Neuronal stem cell (in vitro differentiated cells): ENCODE measurements at regions not wholly inside any gene's neighbourhood (a gene's known extent, or its start where the extent isn't known, plus 50 kb on each side); places are given as distances from the start of the nearest gene placed in this dataset.

Experiments used
- DNase-seq: peaks from one replicate; pipeline ENCODE4 v3.0.0-alpha.2; 2013; ENCODE audit warnings: low spot score
- H2AFZ ChIP-seq: one replicate; pipeline ENCODE4 v1.6.1; 2013; ENCODE audit warnings: mild to moderate bottlenecking, low read length, inconsistent platforms
- H2AK5ac ChIP-seq: 2 replicates; pipeline ENCODE4 v1.6.1; 2013; ENCODE audit warnings: low read depth, mild to moderate bottlenecking, inconsistent platforms, low read length, moderate library complexity, mixed read lengths
- H2BK120ac ChIP-seq: 2 replicates; pipeline ENCODE4 v1.6.1; 2013; ENCODE audit warnings: low read depth, mild to moderate bottlenecking, inconsistent platforms, low read length, moderate library complexity, mixed read lengths
- H2BK12ac ChIP-seq: one replicate; pipeline ENCODE4 v1.6.1; 2013; ENCODE audit warnings: low read length, inconsistent platforms
- H2BK15ac ChIP-seq: 2 replicates; pipeline ENCODE4 v1.6.1; 2013; ENCODE audit warnings: mild to moderate bottlenecking, low read length, inconsistent platforms, mixed read lengths
- H2BK5ac ChIP-seq: one replicate; pipeline ENCODE4 v1.6.1; 2013; ENCODE audit warnings: inconsistent platforms, mild to moderate bottlenecking, low read length, moderate library complexity
- H3K14ac ChIP-seq: one replicate; pipeline ENCODE4 v1.6.1; 2013; ENCODE audit warnings: low read length, inconsistent platforms
- H3K18ac ChIP-seq: 2 replicates; pipeline ENCODE4 v1.6.1; 2013; ENCODE audit warnings: low read length, inconsistent platforms
- H3K23ac ChIP-seq: 2 replicates; pipeline ENCODE4 v1.6.1; 2013; ENCODE audit warnings: low read depth, mild to moderate bottlenecking, mixed read lengths, low read length, inconsistent platforms; ENCODE audit not compliant: poor library complexity
- H3K27ac ChIP-seq: replicated peaks from 3 replicates; pipeline ENCODE4 v1.5.1; 2013; ENCODE audit warnings: low read length, inconsistent platforms
- H3K27me3 ChIP-seq, 3 experiments: 2 replicates each; pipeline ENCODE4 v1.6.1; 2013; ENCODE audit warnings: low read length in 3 of 3, mild to moderate bottlenecking in 2 of 3, inconsistent platforms in 1 of 3, low read depth in 1 of 3, mixed read lengths in 1 of 3, moderate library complexity in 1 of 3; ENCODE audit not compliant: control insufficient read depth in 3 of 3, insufficient read depth in 3 of 3
- H3K36me3 ChIP-seq, 2 donors: replicated peaks in 1 of 2; 2 replicates each; pipeline ENCODE4 v1.6.1; 2013; ENCODE audit warnings: low read length in 2 of 2; ENCODE audit not compliant: control insufficient read depth in 2 of 2, insufficient read depth in 2 of 2
- H3K4ac ChIP-seq: 2 replicates; pipeline ENCODE4 v1.6.1; 2013; ENCODE audit warnings: inconsistent platforms, mild to moderate bottlenecking, low read length, moderate library complexity
- H3K4me1 ChIP-seq, 2 donors: 1 replicate in 1 of 2; 2 replicates in 1 of 2; pipeline ENCODE4 v1.6.1; 2013; ENCODE audit warnings: low read length in 2 of 2, low read depth in 1 of 2; ENCODE audit not compliant: control insufficient read depth in 2 of 2, insufficient read depth in 1 of 2
- H3K4me2 ChIP-seq: one replicate; pipeline ENCODE4 v1.6.1; 2013; ENCODE audit warnings: mild to moderate bottlenecking, low read length, inconsistent platforms; ENCODE audit not compliant: insufficient read depth, poor library complexity, severe bottlenecking
- H3K4me3 ChIP-seq, 2 donors: 2 replicates each; pipeline ENCODE4 v1.5.1; 2013; ENCODE audit warnings: low read length in 2 of 2, mild to moderate bottlenecking in 2 of 2, inconsistent platforms in 1 of 2, moderate library complexity in 1 of 2
- H3K79me1 ChIP-seq: one replicate; pipeline ENCODE4 v1.6.1; 2013; ENCODE audit warnings: low read depth, mild to moderate bottlenecking, inconsistent platforms, low read length, moderate library complexity
- H3K9ac ChIP-seq: one replicate; pipeline ENCODE4 v1.6.1; 2013; ENCODE audit warnings: mild to moderate bottlenecking, low read depth, low read length, inconsistent platforms; ENCODE audit not compliant: poor library complexity
- H3K9me3 ChIP-seq, 2 donors: replicated peaks in 1 of 2; 2 replicates each; pipeline versions ENCODE3 to v1.6.1; 2013; ENCODE audit warnings: low read length in 2 of 2, mild to moderate bottlenecking in 2 of 2, inconsistent platforms in 1 of 2, low read depth in 1 of 2, mixed read lengths in 1 of 2, moderate library complexity in 1 of 2; ENCODE audit not compliant: control insufficient read depth in 2 of 2, insufficient read depth in 1 of 2
- H4K8ac ChIP-seq: one replicate; pipeline ENCODE4 v1.6.1; 2013; ENCODE audit warnings: low read depth, mild to moderate bottlenecking, inconsistent platforms, low read length, moderate library complexity
- H4K91ac ChIP-seq: one replicate; pipeline ENCODE4 v1.6.1; 2013; ENCODE audit warnings: low read length, low read depth, mild to moderate bottlenecking, inconsistent platforms; ENCODE audit not compliant: poor library complexity
- WGBS, 2 donors: extraction: QIAGEN DNeasy Blood & Tissue Kit; methylation state at CpG; one replicate each; pipeline ENCODE4 v1.1.7; 2013; ENCODE audit warnings: missing lambda C conversion rate in 2 of 2, mixed read lengths in 1 of 2; ENCODE audit not compliant: insufficient read length in 2 of 2, insufficient replicate concordance in 1 of 2; ENCODE audit errors: extremely low coverage in 2 of 2; 5-methylcytosine and 5-hydroxymethylcytosine counted together

DNA sequence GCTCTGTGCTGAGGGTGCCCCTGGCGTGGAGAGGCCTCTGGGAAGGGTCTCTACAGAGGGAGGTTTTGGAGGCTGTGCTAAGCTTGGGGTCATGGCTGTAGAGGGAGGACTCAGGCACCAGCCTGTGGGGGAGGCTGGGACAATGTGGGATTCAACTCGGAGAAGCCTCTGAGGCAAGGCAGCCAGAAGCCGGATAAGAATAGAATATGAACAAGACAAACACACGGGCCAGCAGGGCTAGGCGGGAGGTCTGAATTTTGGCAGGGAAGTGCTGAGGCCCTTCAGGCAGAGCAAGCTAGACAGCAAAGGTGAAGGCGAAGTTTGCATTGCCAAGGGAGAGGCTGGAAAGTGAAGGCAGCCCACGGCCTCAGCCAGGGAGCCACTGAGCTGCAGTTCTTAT is 612.1 kb upstream of the NR2F2 start:
- H3K18ac ChIP-seq, result no peak overlapping the region
- no peak overlapping the region for H2BK15ac ChIP-seq
- WGBS, 2 donors, result no CpG with 5 or more reads among the region's 7 CpGs
- H3K4me2 ChIP-seq, result no peak overlapping the region
- H2AFZ ChIP-seq, result peak overlapping the region; percentile 54
- H4K91ac ChIP-seq, result no peak overlapping the region
- no peaks in the 10 kb centered on the region for H3K79me1 ChIP-seq
- H3K4ac ChIP-seq, result no peak overlapping the region
- H3K9me3 ChIP-seq, result peaks cover 0 to 8% of the 10 kb centered on the region in 2 donors
- H2BK12ac ChIP-seq, result no peak overlapping the region
- H3K27me3 ChIP-seq, result no peaks in the 10 kb centered on the region
- peaks cover 8 to 27% of the 10 kb centered on the region in 2 donors for H3K4me1 ChIP-seq
- no peak overlapping the region for H3K4me3 ChIP-seq
- DNase-seq, result no peak
- no peak overlapping the region for H2AK5ac ChIP-seq
- no peak overlapping the region for H3K14ac ChIP-seq
- H3K27ac ChIP-seq, result no peak overlapping the region
- H2BK120ac ChIP-seq, result no peak overlapping the region
- no peak overlapping the region for H3K9ac ChIP-seq
- H2BK5ac ChIP-seq, result no peak overlapping the region
- no peaks in the 10 kb centered on the region for H3K36me3 ChIP-seq
- H4K8ac ChIP-seq, result no peak overlapping the region
- no peak overlapping the region for H3K23ac ChIP-seq

DNA sequence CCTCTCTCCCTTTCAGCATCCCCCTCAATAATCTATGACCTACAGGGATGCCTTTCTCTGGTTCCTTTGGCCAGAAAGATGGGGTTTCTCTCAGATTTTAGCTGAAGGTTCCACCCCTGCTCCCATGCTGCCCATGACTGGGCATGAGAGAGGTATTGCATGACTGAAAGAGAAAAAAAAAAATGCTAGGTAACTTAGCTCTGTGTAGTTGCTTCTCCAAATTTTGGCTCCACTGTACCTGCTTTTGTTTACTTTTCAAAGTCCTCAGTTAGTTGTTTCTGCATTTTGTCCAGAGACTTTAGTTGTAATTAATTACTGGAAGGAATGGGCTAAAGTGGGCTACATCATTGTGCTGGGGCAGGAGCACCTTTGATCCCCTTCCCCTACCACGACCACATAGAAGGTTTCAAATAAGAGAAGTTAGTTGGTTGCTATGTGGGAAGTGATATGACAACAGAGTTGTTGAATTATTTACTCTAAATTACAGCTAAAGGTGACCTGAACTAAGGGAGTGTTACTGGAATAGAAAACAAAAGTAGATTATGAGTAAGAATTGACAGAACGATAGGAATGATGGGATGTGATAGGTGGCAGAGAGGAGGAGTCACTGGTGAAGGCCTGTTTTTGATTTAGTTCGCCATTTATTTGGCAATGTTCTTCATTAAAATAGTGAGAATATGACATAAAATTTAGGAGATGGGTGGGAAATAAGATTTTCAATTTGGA is 605.4 kb upstream of the NR2F2 start:
- Histone ChIP-seq H2AFZ (no peak overlapping the region), H2BK15ac (no peak overlapping the region), H3K4me3 (no peak overlapping the region), H3K4me2 (no peak overlapping the region), H3K4me1 (no peaks in the 10 kb centered on the region), H3K23ac (no peak overlapping the region), H2BK5ac (no peak overlapping the region), H2AK5ac (no peak overlapping the region), H3K79me1 (no peaks in the 10 kb centered on the region), H3K27ac (no peak overlapping the region), H4K91ac (no peak overlapping the region), H3K27me3 (no peaks in the 10 kb centered on the region), H3K14ac (no peak overlapping the region), H3K4ac (no peak overlapping the region), H3K9me3 (peaks cover 0 to 12% of the 10 kb centered on the region in 2 donors), H3K18ac (no peak overlapping the region), H3K9ac (no peak overlapping the region), H2BK120ac (no peak overlapping the region), H4K8ac (no peak overlapping the region), H3K36me3 (no peaks in the 10 kb centered on the region), H2BK12ac (no peak overlapping the region)
- no peak for DNase-seq
- no CpG with 5 or more reads among the region's 3 CpGs for WGBS, 2 donors

DNA sequence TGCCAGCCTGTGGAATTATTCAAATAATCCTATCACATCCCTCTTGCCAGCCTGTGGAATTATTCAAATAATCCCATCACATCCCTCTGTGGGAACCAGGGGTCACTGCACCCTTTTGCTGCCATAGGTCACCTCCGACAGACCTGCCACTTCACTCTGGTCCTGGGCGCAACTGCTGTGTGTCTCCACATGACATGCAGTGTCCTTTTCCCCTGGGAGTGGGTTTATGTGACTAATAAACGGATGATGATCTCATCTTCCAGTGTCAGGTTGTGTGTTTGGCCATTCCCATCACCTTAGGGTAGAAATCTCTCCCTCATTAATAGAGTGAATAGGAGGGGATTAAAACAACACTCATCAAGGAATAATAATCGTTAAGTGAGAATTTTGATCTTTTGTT is 603.6 kb upstream of the NR2F2 start:
- Histone ChIP-seq H3K18ac (no peak overlapping the region), H3K4me1 (no peaks in the 10 kb centered on the region), H2BK15ac (no peak overlapping the region), H3K9me3 (peaks cover 0 to 12% of the 10 kb centered on the region in 2 donors), H3K4me2 (no peak overlapping the region), H3K4ac (no peak overlapping the region), H3K79me1 (no peaks in the 10 kb centered on the region), H3K36me3 (no peaks in the 10 kb centered on the region), H3K9ac (no peak overlapping the region), H4K91ac (no peak overlapping the region), H3K27me3 (no peaks in the 10 kb centered on the region), H2AK5ac (no peak overlapping the region), H4K8ac (no peak overlapping the region), H3K27ac (no peak overlapping the region), H3K14ac (no peak overlapping the region), H3K4me3 (no peak overlapping the region), H3K23ac (no peak overlapping the region), H2AFZ (no peak overlapping the region), H2BK5ac (no peak overlapping the region), H2BK120ac (no peak overlapping the region), H2BK12ac (no peak overlapping the region)
- no CpG with 5 or more reads among the region's 4 CpGs for WGBS, 2 donors
- DNase-seq, result no peak

DNA sequence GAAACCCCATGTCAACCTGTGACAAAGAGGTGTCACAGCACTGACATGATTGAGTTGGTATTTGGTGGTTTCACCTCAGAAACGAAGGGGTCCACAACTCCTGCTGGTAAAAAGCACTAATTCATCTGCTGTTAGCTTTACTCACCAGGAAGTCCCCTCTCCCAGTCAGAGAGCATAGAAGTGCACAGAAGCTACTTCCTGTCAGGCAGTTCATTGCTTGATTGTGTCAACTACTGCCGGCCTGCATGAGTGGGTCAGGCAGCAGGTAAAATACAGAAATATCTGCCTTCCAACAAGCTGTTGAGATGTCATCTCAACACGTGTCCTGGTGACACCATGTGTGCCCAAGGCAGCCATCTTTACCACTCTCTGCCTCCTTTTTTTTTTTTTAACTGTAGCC is 596.6 kb upstream of the NR2F2 start:
- Histone ChIP-seq H3K4me2 (no peak overlapping the region), H3K23ac (no peak overlapping the region), H3K14ac (no peak overlapping the region), H2AFZ (peak overlapping the region; percentile 49), H2BK5ac (no peak overlapping the region), H3K18ac (peak overlapping the region; percentile 24), H3K9ac (no peak overlapping the region), H3K79me1 (no peaks in the 10 kb centered on the region), H3K27ac (no peak overlapping the region), H3K4ac (no peak overlapping the region), H3K4me1 (peaks cover 1 to 7% of the 10 kb centered on the region in 2 donors), H4K91ac (no peak overlapping the region), H3K36me3 (no peaks in the 10 kb centered on the region), H3K4me3 (no peak overlapping the region), H3K9me3 (peaks cover 0 to 8% of the 10 kb centered on the region in 2 donors), H2AK5ac (no peak overlapping the region), H2BK12ac (no peak overlapping the region), H4K8ac (no peak overlapping the region), H3K27me3 (no peaks in the 10 kb centered on the region), H2BK120ac (no peak overlapping the region), H2BK15ac (no peak overlapping the region)
- DNase-seq, result no peak
- no CpG with 5 or more reads among the region's 3 CpGs for WGBS, 2 donors
